IPS-15b (cell line): ENCODE measurements at regions not wholly inside any gene's neighbourhood (a gene's known extent, or its start where the extent isn't known, plus 50 kb on each side); places are given as distances from the start of the nearest gene placed in this dataset.

Experiments used
- H3K27me3 ChIP-seq: one replicate; pipeline ENCODE4 v1.6.1; 2013; ENCODE audit warnings: low read length; ENCODE audit not compliant: control insufficient read depth, insufficient read depth
- H3K36me3 ChIP-seq: one replicate; pipeline ENCODE4 v1.6.1; 2013; ENCODE audit warnings: low read length; ENCODE audit not compliant: control insufficient read depth, insufficient read depth
- H3K4me1 ChIP-seq: one replicate; pipeline ENCODE4 v1.6.1; 2013; ENCODE audit warnings: mild to moderate bottlenecking, low read length; ENCODE audit not compliant: control insufficient read depth, insufficient read depth
- H3K4me3 ChIP-seq: one replicate; pipeline ENCODE4 v1.5.1; 2013; ENCODE audit warnings: low read depth, low read length
- H3K9ac ChIP-seq: one replicate; pipeline ENCODE4 v1.6.1; 2013; ENCODE audit warnings: low read depth, mild to moderate bottlenecking, low read length
- H3K9me3 ChIP-seq: one replicate; pipeline ENCODE4 v1.6.1; 2013; ENCODE audit warnings: mild to moderate bottlenecking, low read length; ENCODE audit not compliant: control insufficient read depth, insufficient read depth

DNA sequence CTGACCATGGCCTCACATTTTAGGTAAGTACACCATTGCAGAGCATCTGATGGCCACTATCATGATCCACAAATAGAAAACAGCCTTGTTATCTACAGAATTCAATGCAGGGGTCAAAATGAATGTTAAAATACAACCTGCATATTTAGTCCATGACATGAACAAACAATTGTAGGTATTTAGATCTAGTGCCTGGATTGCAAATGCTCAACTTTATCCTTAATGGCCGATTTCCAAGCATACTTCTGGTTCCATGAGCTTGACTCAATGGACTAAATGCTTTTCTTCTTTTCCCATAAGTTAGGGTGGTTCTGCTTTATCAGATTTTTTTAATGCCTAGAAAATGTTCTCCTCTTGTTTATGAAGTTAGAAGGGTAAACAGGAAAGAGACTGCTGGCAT lies 139.2 kb upstream of the TTC29 start:
- Histone ChIP-seq H3K9ac (no peak overlapping the region), H3K27me3 (no peaks in the 10 kb centered on the region), H3K9me3 (no peaks in the 10 kb centered on the region), H3K36me3 (no peaks in the 10 kb centered on the region), H3K4me1 (peaks cover 4% of the 10 kb centered on the region), H3K4me3 (no peak overlapping the region)

DNA sequence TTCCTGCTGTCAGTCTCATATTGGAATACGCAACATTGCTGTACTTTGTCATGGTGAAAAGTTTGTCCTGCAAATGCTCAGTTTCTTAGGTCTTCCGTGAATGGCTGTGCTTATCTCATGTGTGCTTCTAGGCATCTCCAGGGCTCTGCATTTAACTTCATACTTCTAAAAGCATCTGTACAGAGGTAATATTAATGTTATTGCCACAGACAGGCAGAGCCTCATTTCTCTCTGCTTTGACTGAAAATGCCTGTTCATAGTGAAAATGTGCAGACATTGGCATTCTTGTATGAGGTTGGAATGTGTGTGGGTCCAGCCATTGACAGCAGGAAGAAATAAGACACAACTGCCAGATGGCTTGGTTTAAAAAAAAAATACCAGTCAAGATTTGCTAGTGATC lies 140.1 kb upstream of the TTC29 start:
- Histone ChIP-seq H3K9me3 (no peaks in the 10 kb centered on the region), H3K27me3 (no peaks in the 10 kb centered on the region), H3K9ac (no peak overlapping the region), H3K4me3 (no peak overlapping the region), H3K36me3 (no peaks in the 10 kb centered on the region), H3K4me1 (peaks cover 4% of the 10 kb centered on the region)

DNA sequence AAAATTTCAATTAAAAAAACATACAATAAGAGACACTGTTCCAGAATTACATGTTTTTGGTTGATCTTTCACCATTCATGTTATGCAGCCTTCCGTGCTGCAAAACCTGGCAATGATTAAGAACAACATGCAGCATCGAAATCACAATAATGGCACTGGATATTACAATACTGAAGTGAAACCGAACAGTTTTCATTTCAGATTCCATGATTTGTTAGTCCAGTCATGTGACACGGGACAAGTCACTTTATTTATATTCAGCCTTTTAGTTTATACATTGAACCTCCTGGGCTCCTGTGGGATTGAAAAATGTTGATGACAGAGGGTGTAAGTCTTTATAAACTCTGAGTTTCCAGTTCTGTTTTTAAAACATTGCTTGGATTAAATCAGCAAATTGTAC lies 142.5 kb upstream of the TTC29 start:
- Histone ChIP-seq H3K27me3 (no peaks in the 10 kb centered on the region), H3K9ac (no peak overlapping the region), H3K9me3 (no peaks in the 10 kb centered on the region), H3K4me1 (peaks cover 4% of the 10 kb centered on the region), H3K4me3 (no peak overlapping the region), H3K36me3 (no peaks in the 10 kb centered on the region)

DNA sequence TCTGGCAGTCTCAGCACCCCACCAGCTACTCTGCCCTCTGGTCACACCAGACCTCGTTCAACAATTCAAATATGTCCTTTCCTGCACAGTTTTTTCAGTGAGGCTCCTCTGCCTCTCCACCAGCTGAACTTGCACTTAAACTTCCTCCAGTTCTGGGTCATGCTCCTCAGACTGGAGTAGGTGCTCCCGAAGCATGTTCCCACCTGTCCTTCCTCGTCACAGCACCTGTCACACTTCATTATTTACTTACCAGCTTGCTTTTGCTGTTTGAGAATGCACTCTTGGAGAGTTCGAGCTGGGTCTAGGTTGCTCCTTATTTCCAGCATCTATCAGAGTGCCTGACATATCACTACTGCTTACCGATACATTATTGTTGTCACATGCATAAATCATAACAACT lies 144.8 kb upstream of the TTC29 start:
- peaks cover 4% of the 10 kb centered on the region for H3K4me1 ChIP-seq
- no peaks in the 10 kb centered on the region for H3K27me3 ChIP-seq
- no peak overlapping the region for H3K9ac ChIP-seq
- no peaks in the 10 kb centered on the region for H3K9me3 ChIP-seq
- no peak overlapping the region for H3K4me3 ChIP-seq
- H3K36me3 ChIP-seq, result no peaks in the 10 kb centered on the region

DNA sequence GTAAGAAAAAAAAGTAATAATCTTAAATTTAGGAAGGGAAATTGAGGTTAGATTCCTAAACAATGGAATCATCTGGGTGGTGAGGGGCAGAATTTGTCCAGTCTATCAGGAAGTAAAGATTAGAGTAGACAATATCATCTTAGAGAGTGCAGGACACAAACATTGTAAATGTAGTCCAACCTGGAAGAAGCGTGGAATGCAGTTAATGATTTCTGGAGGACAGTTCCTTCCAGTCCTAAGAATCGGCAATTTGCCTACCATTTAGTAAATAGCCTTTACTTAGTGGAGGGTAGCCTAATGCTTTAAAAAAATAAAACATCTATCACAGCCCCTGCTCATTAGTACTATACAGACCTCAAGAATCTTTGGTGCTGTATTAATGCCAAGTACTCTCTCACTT lies 147.5 kb upstream of the TTC29 start:
- Histone ChIP-seq H3K9ac (no peak overlapping the region), H3K9me3 (no peaks in the 10 kb centered on the region), H3K4me3 (no peak overlapping the region), H3K27me3 (no peaks in the 10 kb centered on the region), H3K36me3 (no peaks in the 10 kb centered on the region), H3K4me1 (peaks cover 4% of the 10 kb centered on the region)

DNA sequence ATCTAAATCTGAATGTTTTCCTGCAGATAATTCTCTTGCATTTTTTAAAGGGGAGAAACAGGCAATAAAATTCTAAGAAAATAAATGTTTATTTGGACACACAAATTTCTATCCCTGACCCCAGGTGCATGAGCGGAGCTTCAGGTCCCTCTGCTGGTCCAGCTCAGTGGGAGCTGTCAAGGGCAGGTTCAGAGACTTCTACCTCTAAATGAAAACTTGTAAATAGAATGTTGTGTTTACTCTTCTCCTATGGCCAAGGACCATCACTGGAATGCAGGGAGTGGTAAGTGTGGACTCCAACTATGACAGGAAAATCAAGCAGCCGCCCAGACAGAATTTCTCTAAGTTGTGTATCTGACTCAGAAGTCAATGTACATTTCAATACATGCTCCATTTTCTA lies 148.6 kb upstream of the TTC29 start:
- no peak overlapping the region for H3K4me3 ChIP-seq
- no peaks in the 10 kb centered on the region for H3K9me3 ChIP-seq
- no peak overlapping the region for H3K9ac ChIP-seq
- no peaks in the 10 kb centered on the region for H3K27me3 ChIP-seq
- no peaks in the 10 kb centered on the region for H3K4me1 ChIP-seq
- no peaks in the 10 kb centered on the region for H3K36me3 ChIP-seq

DNA sequence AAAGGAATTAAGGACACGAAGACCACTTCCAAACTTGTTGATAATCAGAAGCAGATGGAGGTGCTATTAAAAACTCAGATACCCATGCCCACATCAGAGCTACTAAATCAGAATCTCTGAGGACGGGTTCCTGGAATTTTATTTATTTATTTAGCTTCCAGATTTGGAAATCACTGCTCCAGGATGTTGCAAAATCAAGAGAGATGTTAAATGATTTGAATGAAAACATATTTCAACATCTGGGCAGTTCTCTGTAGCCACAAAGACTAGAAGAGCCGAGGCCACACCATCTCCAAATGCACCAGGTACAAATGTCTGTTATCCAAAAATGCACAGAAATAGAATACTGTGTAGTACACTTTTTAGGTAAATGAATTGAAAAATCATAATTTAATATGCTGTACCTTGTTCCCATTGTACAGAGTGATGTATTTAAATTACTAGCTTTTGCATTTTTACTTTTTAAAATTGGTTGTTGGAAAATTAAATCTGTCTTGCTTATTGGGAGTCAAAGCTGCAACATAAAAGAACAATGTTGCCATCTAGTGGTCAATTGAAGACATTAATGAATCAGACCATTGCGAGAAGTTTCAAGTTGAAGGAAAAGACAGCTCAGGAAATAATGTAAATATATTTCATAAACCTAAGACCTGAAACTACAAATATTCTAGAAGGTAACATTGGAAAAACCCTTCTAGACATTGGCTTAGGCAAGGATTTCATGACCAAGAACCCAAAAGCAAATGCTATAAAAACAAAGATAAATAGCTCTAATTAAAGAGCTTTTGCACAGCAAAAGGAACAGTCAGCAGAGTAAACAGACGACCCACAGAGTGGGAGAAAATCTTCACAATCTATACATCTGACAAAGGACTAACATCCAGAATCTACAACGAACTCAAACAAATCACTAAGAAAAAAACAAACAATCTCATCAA lies 151.3 kb upstream of the TTC29 start:
- no peak overlapping the region for H3K9ac ChIP-seq
- no peak overlapping the region for H3K4me3 ChIP-seq
- no peaks in the 10 kb centered on the region for H3K9me3 ChIP-seq
- no peaks in the 10 kb centered on the region for H3K4me1 ChIP-seq
- no peaks in the 10 kb centered on the region for H3K36me3 ChIP-seq
- no peaks in the 10 kb centered on the region for H3K27me3 ChIP-seq

DNA sequence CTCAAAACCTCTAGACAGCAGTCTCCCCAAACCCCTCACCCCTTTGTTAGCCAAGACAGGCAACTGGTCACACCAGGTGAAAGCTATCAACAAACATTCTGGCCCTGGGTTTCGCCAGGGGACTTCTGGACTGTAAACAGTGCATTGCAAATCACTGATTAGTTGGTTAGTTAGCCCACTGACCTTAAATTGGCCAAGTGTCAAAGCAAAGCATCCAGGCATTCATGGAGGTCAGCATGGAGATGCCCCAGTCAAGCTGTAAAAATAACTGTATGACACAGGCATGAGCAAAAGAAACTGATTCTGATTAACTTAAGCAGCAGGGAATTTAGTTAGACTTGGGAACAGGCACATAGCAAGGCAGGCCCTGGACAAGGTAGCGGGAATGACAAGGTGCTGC lies 156.0 kb upstream of the TTC29 start:
- Histone ChIP-seq H3K4me1 (peaks cover 2% of the 10 kb centered on the region), H3K27me3 (no peaks in the 10 kb centered on the region), H3K36me3 (no peaks in the 10 kb centered on the region), H3K9me3 (no peaks in the 10 kb centered on the region), H3K4me3 (no peak overlapping the region), H3K9ac (no peak overlapping the region)

DNA sequence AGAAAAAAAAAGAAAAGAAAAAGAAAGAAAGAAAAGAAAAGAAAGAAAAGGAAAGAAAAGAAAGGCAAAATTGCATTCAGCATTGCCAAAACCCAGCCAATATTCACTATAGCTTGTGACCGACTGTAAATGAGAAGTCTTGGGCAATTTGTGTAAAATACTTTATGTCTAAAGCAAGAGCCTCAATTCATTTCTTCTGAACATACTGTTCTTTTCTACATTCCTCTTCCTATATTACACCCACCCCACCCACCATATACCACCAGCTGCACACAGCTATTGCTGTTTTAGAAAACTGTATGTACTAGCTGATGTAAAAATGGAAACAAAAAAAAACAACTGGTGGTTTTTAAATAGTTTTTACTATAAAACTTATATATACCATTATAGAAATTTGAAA lies 156.9 kb upstream of the TTC29 start:
- H3K4me1 ChIP-seq, result peaks cover 2% of the 10 kb centered on the region
- H3K27me3 ChIP-seq, result no peaks in the 10 kb centered on the region
- no peaks in the 10 kb centered on the region for H3K36me3 ChIP-seq
- H3K9ac ChIP-seq, result no peak overlapping the region
- no peak overlapping the region for H3K4me3 ChIP-seq
- no peaks in the 10 kb centered on the region for H3K9me3 ChIP-seq

DNA sequence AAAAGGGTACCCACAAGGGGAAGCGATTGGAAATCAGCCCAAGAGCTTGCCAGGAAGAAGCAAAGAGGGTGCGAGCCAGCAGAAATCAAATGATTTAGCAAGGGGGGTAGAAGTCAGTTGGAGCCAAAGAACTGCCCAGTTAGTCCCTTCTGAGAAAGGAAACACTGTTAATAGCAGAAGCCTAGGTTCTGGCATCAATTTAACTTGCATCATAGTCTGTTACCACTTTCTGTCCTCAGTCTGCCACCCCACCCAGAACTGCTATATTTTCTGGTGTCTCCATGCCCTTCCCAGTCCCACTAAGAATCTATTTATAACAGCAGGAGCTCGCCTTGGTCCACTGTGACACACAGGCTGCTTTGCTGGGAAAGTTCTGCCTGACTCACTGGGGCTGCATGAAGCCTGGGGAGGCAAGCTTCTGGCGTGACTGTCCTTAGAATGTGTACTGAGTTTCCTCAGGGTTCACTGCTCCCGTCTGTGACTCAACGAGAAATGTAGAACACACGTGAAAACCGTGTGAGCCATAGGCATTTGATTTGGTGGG lies 157.8 kb upstream of the TTC29 start:
- no peak overlapping the region for H3K4me3 ChIP-seq
- H3K9me3 ChIP-seq, result no peaks in the 10 kb centered on the region
- no peaks in the 10 kb centered on the region for H3K36me3 ChIP-seq
- H3K27me3 ChIP-seq, result no peaks in the 10 kb centered on the region
- H3K4me1 ChIP-seq, result peaks cover 2% of the 10 kb centered on the region
- no peak overlapping the region for H3K9ac ChIP-seq

DNA sequence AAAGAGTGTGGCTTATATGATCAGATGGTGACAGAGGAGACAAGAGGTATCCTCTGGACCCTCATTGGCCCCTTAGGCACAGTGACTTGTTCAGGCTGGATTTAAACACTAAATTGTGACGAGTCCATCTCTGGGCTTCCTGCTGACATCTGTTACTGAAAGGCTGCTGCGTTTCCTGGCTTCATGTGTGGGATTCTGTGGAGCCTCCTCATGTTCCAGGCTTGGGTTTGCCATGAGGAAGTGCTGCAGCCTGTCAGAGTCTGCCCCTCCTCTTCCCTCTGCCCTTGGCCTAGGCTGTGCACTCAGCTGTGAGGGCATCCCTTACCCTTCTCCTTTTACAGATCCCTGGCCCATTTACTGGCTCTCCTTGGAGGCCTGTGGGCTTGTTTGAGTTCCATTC lies 159.1 kb upstream of the TTC29 start:
- Histone ChIP-seq H3K4me1 (peaks cover 2% of the 10 kb centered on the region), H3K4me3 (no peak overlapping the region), H3K9ac (no peak overlapping the region), H3K9me3 (no peaks in the 10 kb centered on the region), H3K36me3 (no peaks in the 10 kb centered on the region), H3K27me3 (no peaks in the 10 kb centered on the region)

DNA sequence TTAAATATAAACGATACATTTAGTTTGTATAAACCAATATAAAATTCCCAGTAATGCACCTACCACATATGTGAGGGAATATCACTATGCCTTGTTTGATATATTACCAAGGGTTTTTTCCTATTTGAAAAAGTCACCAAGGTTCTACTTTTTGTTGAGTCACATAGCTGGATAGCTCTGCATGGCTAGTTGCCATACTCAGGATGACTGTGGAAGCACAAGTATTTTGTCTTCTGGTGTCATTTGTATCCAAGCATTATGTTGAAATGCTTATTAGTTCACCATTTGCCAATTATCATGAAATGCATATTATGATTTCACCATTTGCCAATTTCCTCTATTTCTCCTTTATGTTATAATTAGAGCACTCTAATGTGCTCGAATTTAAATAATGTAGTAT lies 162.7 kb upstream of the TTC29 start:
- no peaks in the 10 kb centered on the region for H3K9me3 ChIP-seq
- H3K27me3 ChIP-seq, result no peaks in the 10 kb centered on the region
- no peak overlapping the region for H3K9ac ChIP-seq
- peaks cover 2% of the 10 kb centered on the region for H3K4me1 ChIP-seq
- no peaks in the 10 kb centered on the region for H3K36me3 ChIP-seq
- no peak overlapping the region for H3K4me3 ChIP-seq
